HG02840 (cell line): ENCODE measurements at regions not wholly inside any gene's neighbourhood (a gene's known extent, or its start where the extent isn't known, plus 50 kb on each side); places are given as distances from the start of the nearest gene placed in this dataset.
"Not testable (repeated sequence)": the region's sequence is repeated elsewhere in the genome, so short reads cannot be mapped to it uniquely, and the experiment has no call there.

Source experiments
- ATAC-seq: cut with Tn5 transposase; IDR thresholded peaks from one replicate; pipeline ENCODE4 v1.9.1; 2021; ENCODE audit warnings: mild to moderate bottlenecking, moderate library complexity, moderate number of reproducible peaks; ENCODE audit not compliant: unreplicated experiment, low FRiP score

DNA sequence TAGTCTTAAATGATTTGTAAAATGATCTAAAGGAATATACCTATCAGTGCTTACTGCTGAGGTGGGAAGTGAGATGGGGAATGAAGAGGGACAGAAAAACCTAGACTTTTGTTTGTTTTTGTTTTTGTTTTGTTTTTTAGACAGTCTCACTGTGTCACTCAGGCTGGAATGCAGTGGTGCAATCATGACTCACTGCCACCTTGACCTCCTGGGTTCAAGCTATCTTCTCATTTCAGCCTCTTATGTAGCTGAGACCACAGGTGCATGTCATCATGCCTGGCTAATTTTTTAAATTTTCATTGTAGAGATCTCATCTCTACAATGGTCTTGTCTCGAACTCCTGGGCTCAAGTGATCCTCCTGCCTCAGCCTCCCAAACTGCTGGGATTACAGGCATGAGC is 116.4 kb upstream of the SEM1 start:
- ATAC-seq, result no peak

DNA sequence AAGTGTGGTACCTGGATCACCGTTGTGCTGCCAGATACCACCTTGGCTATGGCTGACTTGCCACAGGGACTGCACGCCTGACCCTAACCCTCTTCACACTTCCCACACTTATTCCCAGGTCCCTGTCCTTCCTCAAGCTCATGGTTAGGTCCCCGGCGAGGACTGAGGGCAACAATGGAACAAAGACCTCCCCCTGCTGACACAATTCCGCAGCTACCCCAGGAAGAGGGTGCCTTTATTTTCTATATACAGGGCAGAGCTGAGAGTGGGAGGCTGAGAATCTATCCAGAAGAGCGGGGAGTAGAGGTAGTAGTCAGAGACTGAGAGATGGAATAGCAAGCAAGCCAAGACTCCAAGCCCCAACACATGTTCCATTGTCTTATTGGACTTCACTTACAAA is 118.1 kb upstream of the SEM1 start:
- ATAC-seq, result no peak

DNA sequence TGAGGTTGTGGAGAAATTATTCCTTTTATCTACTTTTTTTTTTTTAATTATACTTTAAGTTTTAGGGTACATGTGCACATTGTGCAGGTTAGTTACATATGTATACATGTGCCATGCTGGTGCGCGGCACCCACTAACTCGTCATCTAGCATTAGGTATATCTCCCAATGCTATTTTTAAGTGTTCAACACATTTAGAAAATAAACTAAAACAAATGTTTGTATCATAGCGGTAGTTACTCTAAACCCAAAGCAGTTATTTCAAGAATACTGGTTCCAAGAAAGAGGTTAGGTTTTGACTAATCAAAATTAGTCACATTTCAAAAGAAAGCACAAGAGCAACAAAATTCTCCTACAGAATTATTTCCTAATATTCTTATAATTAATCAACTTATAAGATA is 119.5 kb upstream of the SEM1 start:
- not testable (repeated sequence) for ATAC-seq

- no peak for ATAC-seq
Measured at GRCh38 chr7:96831446-96831845, 121.8 kb upstream of the SEM1 start.

- no peak for ATAC-seq
Measured at GRCh38 chr7:96832092-96832662, 122.5 kb upstream of the SEM1 start.

GRCh38 chr7:96833676-96834453 is 124.2 kb upstream of the SEM1 start:
- ATAC-seq, result no peak

DNA sequence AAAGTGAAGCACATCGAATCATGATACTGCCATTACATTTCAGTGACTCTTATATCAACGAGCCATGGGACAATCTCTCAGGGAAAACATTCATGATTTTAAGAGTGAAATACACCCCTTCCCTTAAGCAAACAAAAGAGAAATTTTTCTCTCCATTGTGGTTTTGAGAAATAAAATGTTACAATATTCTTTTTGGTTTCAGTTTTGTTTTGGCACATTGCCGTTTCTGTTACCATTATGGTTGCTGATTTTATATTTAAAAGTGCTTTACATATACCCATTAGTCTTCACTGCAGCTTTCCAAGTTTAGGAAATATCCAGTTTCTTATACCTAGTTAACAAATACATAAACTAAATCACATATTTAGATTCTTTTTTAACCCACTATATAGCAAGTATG is 126.8 kb upstream of the SEM1 start:
- ATAC-seq, result no peak

GRCh38 chr7:96837593-96837992 is 127.9 kb upstream of the SEM1 start:
- peak; percentile 90 for ATAC-seq

DNA sequence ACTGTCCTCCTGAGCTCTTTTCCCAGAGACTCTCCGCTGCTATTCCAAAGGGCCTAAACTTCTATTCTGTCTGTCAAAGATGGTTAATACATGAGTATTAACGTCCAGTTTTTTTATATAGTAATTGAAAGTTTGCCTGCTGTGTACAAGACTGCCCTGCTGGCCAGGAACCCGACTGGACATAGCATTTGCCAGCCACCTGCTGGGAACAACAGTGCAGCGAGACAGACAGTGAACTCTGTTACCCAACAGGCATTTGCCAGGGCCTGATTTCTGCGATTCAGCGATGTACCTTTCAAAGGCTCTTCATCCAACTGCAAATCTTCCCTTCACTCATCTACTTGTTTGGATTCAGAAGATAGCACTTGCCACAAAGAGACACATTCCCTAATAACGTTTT is 128.8 kb upstream of the SEM1 start:
- ATAC-seq, result no peak

- ATAC-seq, result no peak
Measured at GRCh38 chr7:96855139-96855538, 145.5 kb upstream of the SEM1 start.

- ATAC-seq, result no peak
Measured at GRCh38 chr7:96855691-96856090, 146.0 kb upstream of the SEM1 start.

GRCh38 chr7:96869538-96869937 is 135.8 kb upstream of the DLX6 start:
- no peak for ATAC-seq

DNA sequence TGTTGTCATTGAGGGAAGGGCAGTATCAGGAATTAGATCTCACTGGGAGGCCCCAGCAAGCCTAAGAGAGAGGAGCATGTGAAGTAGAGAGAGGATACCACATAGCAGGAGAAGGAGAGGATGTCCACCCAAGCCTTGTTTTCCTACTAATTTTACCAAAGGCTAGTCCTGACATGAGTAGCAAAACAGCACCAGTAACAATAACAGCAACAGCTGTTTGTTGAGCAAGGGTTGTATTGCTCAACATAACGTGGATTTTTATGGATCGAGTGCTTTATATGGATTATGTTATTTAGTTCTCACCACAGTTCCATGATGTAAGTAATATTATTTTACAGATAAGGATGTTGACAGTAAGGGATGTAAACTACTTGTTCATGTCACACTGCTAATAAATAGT is 135.2 kb upstream of the DLX6 start:
- ATAC-seq, result no peak

- ATAC-seq, result no peak
Measured at GRCh38 chr7:96870934-96871333, 134.4 kb upstream of the DLX6 start.

- ATAC-seq, result no peak
Measured at GRCh38 chr7:96887426-96887825, 117.9 kb upstream of the DLX6 start.

- no peak for ATAC-seq
Measured at GRCh38 chr7:96899108-96899507, 106.2 kb upstream of the DLX6 start.

DNA sequence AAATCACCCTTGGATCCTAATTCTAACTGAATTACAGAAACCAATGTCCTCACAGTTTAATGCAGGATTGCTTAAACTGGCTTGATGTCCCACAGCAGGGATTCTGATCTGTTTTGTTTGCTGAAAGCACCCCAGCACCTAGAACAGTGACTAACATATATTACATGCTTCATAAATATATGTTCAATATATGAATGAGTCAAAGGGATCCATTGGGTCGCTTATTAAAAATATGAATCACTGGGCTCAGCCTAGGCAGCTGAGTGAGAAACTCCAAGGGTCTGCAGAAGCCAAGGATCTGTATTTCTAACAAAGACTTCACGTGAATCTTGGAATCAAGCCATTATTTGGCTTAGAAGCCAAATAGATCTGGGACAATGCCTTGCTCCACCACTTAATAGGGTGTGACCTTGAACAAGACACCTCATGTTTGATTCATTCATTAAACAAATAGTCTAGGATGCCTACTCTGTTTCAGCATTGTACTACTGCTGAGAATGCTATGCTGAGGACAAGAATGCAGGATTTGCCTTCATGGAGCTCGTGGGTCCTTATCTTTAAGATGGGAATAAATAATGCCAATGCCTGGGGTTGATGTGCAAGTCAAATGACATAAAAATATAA is 103.4 kb upstream of the DLX6 start:
- ATAC-seq, result no peak

- ATAC-seq, result no peak
Measured at GRCh38 chr7:96903906-96904305, 101.4 kb upstream of the DLX6 start.

- no peak for ATAC-seq
Measured at GRCh38 chr7:96910486-96910885, 94.9 kb upstream of the DLX6 start.

GRCh38 chr7:96915029-96915428 is 90.3 kb upstream of the DLX6 start:
- no peak for ATAC-seq

DNA sequence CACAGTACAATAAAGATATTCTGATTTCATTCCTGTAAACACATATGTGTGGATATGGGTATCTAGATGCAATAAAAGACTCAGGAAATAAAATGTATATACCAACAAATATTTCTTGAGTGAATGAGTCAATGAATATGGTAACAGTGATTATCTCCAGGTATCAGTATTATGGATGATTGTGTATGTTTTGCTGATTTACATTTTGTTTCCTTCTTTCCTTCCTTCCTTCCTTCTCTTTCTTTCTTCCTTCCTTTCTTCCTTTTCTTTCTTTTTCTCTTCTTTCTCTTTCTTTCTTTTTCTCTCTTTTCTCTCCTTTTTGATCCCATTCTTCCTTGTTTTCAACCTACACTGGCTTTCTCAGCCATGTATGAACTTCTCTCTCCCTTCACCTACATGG is 85.3 kb upstream of the DLX6 start:
- no peak for ATAC-seq

DNA sequence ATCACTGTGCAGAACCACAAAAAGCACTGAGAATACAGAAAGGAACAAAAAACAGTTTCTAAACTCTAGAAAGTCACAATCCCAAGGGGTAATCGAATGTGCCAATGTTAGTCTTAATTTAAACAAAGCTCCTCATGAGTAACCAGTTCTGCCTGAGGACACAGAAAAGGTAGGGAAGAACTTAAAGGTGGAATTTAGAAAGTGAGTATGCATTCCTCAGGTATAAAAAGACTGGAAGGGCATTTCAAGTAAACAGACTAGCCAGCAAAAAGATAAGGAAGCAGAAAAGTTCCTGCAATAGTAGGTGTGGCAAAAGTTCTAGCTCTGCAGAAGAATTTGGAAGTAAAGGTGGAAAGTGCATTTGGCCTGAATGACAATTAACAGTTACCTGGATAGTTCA is 84.6 kb upstream of the DLX6 start:
- ATAC-seq, result no peak
